ENCODE measurements at regions not wholly inside any gene's neighbourhood (a gene's known extent, or its start where the extent isn't known, plus 50 kb on each side); places are given as distances from the start of the nearest gene placed in this dataset.

- H3K27me3 Mint-ChIP-seq, result peaks cover 49% of the 10 kb centered on the region
- H3K4me1 Mint-ChIP-seq, result peaks cover 5% of the 10 kb centered on the region
- H3K27ac Mint-ChIP-seq (ENCODE audit: low read depth), result no peak overlapping the region
- ATAC-seq (replicated peaks; ENCODE audit: extremely low read depth, poor library complexity, severe bottlenecking), result no peak
- H3K9me3 Mint-ChIP-seq, result no peaks in the 10 kb centered on the region
- no peak overlapping the region for H3K4me3 Mint-ChIP-seq
- DNase-seq (ENCODE audit: low spot score in 2 of 2), result no peak
- H3K36me3 Mint-ChIP-seq (ENCODE audit: insufficient read depth), result no peaks in the 10 kb centered on the region
Observed at GRCh38 chr9:113808391-113809358, 67.4 kb upstream of the ZNF618 start.

DNA sequence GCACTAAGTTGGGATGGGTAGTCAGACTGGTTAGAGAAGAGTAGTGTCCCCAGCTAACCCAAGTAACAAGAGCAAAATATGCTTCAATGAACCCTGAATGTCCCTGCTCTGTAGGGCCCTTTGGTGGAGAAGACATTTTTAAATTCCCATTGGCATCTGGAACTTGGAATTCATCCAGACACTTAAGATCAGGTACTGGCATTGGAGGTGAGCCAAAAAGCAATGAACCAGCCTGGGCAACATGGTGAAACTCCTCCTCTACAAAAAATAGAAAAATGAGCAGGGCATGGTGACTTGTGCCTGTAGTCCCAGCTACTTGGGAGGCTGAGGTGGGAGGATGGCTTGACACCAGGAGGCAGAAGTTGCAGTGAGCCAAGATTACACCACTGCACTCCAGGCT, 58.9 kb upstream of the ZNF618 start:
- ATAC-seq (replicated peaks; ENCODE audit: extremely low read depth, poor library complexity, severe bottlenecking) (no peak), DNase-seq (ENCODE audit: low spot score in 2 of 2) (no peak)
- no peaks in the 10 kb centered on the region for H3K4me1 Mint-ChIP-seq
- H3K36me3 Mint-ChIP-seq (ENCODE audit: insufficient read depth), result no peaks in the 10 kb centered on the region
- no peak overlapping the region for H3K4me3 Mint-ChIP-seq
- H3K27me3 Mint-ChIP-seq, result peaks cover 94% of the 10 kb centered on the region
- H3K9me3 Mint-ChIP-seq, result no peaks in the 10 kb centered on the region
- no peak overlapping the region for H3K27ac Mint-ChIP-seq (ENCODE audit: low read depth)

DNA sequence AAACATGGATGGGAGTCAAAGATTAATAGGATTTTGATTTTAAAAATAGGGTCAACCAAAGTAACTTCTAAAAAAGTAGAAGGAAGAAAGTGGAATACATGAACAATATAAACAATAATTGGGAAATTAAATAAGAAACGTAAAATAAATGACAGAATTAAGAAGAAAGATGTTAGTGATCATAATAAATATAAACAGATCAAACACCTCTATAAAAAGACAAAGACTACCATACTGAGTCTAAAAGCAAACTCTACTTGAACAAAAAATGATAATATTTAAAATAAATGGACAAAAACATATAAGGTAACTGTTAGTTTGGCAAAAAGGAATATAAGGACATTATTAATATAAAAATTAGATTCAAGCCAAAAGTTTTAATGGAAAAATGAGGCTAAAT, 57.7 kb upstream of the ZNF618 start:
- Mint-ChIP-seq H3K4me3 (no peak overlapping the region), H3K27ac (ENCODE audit: low read depth) (no peak overlapping the region), H3K4me1 (no peaks in the 10 kb centered on the region), H3K9me3 (peaks cover 6% of the 10 kb centered on the region), H3K27me3 (peaks cover 94% of the 10 kb centered on the region), H3K36me3 (ENCODE audit: insufficient read depth) (no peaks in the 10 kb centered on the region)
- no peak for DNase-seq (ENCODE audit: low spot score in 2 of 2)
- ATAC-seq (replicated peaks; ENCODE audit: extremely low read depth, poor library complexity, severe bottlenecking), result no peak

- peaks cover 10% of the 10 kb centered on the region for H3K9me3 Mint-ChIP-seq
- no peak for DNase-seq (ENCODE audit: low spot score in 2 of 2)
Observed at GRCh38 chr9:113822315-113822714, 53.8 kb upstream of the ZNF618 start.

GRCh38 chr9:113823421-113823820, 52.7 kb upstream of the ZNF618 start:
- no peak for DNase-seq (ENCODE audit: low spot score in 2 of 2)
- H3K27me3 Mint-ChIP-seq, result peaks cover 71% of the 10 kb centered on the region
- H3K4me3 Mint-ChIP-seq, result no peak overlapping the region
- peaks cover 13% of the 10 kb centered on the region for H3K9me3 Mint-ChIP-seq
- no peak for ATAC-seq (replicated peaks; ENCODE audit: extremely low read depth, poor library complexity, severe bottlenecking)
- no peak overlapping the region for H3K27ac Mint-ChIP-seq (ENCODE audit: low read depth)
- peaks cover 6% of the 10 kb centered on the region for H3K4me1 Mint-ChIP-seq
- no peaks in the 10 kb centered on the region for H3K36me3 Mint-ChIP-seq (ENCODE audit: insufficient read depth)

More at GRCh38 chr9:113822315-113822714, 53.8 kb upstream of the ZNF618 start:
- no peak overlapping the region for H3K27ac Mint-ChIP-seq (ENCODE audit: low read depth)
- no peak for ATAC-seq (replicated peaks; ENCODE audit: extremely low read depth, poor library complexity, severe bottlenecking)
- no peak overlapping the region for H3K4me3 Mint-ChIP-seq
- H3K36me3 Mint-ChIP-seq (ENCODE audit: insufficient read depth), result no peaks in the 10 kb centered on the region
- H3K4me1 Mint-ChIP-seq, result no peaks in the 10 kb centered on the region
- peaks cover 77% of the 10 kb centered on the region for H3K27me3 Mint-ChIP-seq

Measured in central memory CD8-positive, alpha-beta T cell (primary cell).